Activated CD4-positive, alpha-beta T cell treated with anti-CD3 and anti-CD28 coated beads, Interleukin-2, amount 50 U/mL, for 24 hours (primary cell): ENCODE measurements at regions not wholly inside any gene's neighbourhood (a gene's known extent, or its start where the extent isn't known, plus 50 kb on each side); places are given as distances from the start of the nearest gene placed in this dataset.

Source experiments
- DNase-seq, 2 donors: peaks; one replicate each; pipeline ENCODE4 v3.0.0-alpha.2; 2020; ENCODE audit warnings: low read depth in 1 of 2, low spot score in 1 of 2

DNA sequence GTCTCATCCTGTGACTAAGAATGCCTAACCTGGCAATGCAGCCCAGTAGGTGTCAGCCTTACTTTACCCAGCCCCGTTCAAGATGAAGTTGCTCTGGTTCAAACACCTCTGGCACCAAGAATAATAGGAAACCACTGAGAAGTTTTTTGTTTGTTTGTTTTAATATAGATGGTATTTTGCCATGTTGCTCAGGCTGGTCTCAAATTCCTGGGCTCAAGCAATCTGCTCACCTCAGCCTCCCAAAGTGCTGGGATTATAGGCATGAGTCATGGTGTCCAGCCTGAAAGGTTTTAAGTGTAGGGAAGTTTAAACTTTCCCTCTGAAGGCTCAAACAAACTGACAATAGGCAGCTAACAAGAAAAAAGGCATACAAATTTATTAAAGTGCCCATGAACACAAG, 51.2 kb upstream of the ABCC4 start:
- DNase-seq: no peak

- no peak for DNase-seq
Observed at GRCh38 chr13:95354156-95354555, 52.9 kb upstream of the ABCC4 start.

DNA sequence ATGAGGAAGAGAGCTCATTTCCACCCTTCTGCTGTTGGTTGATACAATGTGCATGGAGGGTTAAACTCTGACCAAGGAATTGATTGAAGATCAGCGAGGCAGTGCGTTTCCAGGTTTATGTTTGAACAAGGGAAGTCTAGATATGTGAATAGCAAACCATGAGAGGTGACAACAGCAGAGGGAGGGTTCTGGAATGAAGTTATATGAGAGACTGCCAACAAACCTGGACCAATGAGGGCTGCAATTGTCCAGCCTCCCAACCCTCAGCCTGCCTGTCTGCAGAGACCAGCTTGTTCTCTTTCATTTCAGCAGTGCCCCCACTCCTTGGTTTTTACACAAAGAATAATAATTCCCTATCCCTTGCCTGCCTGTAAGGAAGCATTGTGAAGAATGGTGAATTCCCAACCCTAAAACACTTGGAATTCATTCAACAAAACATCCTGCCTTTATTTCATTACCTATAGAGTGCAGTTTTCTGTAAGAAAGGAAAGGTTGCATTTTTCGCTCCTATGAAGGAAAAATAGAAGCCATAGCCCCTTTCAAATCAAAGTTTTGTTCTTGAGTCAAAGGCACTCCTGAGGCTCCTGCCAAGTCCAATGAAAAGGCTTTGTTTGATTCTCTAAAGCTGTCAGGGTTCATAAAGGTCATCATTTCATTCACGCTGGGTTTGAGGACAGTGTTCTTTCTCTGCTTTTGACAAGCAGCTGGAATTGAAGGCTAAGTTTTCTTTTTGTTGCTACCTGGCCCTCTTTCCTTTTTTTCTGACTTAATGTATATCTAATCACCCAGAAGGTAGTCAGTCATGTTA, 53.6 kb upstream of the ABCC4 start:
- no peak for DNase-seq

DNA sequence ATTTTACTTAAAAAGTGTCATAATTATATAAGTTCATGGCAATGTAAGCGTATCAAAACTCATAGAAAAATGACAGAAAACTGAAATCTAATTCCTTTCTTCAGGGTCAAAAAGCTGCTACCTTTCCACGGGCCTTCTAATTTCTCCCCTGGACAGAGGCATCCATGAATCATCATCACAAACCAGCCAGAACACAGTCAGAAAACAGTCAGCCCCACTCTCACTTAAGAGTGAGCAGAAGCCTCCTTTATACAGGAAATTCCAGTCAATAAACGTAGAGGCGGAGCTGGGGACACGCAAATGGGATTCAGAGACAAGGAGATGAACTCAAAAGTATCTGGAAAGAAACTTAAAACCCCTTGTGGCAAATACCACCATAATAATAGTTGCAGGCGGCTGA, 54.2 kb upstream of the ABCC4 start:
- no peak for DNase-seq

- no peak for DNase-seq
Observed at GRCh38 chr13:95356916-95357315, 55.7 kb upstream of the ABCC4 start.

DNA sequence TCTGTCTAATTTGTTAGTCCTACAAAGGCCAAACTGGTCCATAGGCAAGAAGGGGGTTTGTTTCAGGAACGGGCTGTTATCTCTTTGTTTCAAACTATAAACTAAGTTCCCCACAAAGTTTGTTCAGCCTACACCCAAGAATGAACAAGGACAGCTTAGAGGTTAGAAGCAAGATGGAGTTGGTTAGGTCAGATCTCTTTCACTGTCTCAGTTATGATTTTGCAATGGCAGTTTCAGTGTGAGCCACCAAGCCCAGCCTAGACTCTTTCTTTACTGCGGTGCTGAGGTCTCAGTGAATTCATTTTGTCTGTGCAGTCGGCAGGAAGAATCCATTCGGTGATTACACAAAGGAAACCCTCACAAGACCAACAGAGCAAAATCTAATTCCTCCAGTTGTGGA, 56.6 kb upstream of the ABCC4 start:
- DNase-seq: no peak

GRCh38 chr13:95360052-95360451, 58.8 kb upstream of the ABCC4 start:
- DNase-seq: no peak

DNA sequence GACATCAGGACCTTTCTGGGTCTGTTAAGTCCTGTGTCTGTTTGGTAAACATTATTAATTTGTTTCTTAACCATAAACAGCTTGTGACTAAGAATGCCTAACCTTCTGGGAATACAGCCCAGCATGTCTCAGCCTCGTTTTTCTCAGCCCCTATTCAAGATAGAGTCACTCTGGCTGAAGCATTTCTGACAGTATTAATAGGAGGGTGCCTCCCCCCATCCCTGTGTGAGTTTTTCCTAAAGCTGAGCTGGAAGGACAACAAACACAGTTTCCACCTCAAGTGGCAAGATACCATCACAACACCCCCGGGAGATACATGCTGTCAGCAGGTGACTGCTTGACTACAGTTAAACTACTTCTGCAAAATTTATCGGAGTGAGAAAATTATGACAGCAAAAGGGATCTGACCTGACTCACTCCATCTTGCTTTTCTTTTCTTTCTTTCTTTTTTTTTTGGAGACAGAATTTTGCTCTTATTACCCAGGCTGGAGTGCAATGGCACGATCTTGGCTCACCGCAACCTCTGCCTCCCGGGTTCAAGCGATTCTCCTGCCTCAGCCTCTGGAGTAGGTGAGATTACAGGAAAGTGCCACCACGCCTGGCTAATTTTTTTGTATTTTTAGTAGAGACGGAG, 59.3 kb upstream of the ABCC4 start:
- no peak for DNase-seq

DNA sequence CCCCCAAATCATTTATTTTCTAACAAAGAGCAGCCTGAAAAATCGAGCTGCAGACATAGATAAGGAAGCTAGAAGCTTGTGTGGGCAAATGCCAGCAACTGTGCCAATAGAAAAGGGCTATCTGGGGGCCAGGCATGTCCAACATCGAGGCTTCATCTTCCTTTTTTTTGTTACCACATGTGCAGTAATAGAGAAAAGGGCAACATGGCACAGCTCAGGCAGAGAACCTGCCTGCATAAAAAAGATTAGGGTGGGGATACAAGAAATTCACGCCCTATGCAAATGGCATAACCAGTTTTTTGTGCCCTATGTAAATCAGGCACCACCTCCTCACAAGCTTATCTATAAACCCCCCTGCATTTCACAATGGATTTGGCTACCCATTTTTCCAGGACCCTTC, 60.4 kb upstream of the ABCC4 start:
- no peak for DNase-seq

GRCh38 chr13:95362666-95363065, 61.4 kb upstream of the ABCC4 start:
- no peak for DNase-seq

GRCh38 chr13:95367309-95367843, 66.1 kb upstream of the ABCC4 start:
- no peak for DNase-seq

DNA sequence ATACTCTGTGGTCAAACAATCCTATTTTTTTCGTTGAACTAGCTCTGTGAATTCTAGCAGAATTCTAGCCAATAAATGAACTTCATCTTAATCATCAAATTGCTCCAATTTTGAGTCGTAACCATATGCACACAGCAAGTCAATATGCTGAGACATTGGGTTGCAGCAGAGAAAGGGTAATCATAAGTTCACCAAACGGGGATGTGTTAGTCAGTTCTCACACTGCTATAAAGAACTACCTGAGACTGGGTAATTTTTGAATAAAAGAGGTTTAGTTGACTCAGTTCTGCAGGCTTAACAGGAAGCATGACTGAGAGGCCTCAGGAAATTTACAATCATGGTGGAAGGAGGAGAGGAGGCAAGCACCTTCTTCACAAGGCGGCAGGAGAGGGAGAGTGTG, 67.7 kb upstream of the ABCC4 start:
- no peak for DNase-seq

DNA sequence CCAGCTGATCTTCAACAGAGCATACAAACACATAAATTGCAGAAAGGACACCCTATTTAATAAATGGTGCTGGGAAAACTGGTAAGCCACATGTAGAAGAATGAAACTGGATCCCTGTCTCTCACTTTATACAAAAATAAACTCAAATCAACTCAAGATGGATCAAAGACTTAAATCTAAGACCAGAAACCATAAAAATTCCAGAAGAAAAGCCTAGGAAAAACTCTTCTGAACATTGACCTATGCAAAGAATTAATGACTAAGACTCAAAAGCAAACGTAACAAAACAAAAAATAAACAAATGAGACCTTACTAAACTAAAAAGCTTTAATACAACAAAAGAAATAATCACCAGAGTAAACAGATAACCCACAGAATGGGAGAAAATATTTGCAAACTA, 74.5 kb upstream of the ABCC4 start:
- no peak for DNase-seq

- DNase-seq: no peak
Observed at GRCh38 chr13:95378603-95379002, 77.4 kb upstream of the ABCC4 start.

DNA sequence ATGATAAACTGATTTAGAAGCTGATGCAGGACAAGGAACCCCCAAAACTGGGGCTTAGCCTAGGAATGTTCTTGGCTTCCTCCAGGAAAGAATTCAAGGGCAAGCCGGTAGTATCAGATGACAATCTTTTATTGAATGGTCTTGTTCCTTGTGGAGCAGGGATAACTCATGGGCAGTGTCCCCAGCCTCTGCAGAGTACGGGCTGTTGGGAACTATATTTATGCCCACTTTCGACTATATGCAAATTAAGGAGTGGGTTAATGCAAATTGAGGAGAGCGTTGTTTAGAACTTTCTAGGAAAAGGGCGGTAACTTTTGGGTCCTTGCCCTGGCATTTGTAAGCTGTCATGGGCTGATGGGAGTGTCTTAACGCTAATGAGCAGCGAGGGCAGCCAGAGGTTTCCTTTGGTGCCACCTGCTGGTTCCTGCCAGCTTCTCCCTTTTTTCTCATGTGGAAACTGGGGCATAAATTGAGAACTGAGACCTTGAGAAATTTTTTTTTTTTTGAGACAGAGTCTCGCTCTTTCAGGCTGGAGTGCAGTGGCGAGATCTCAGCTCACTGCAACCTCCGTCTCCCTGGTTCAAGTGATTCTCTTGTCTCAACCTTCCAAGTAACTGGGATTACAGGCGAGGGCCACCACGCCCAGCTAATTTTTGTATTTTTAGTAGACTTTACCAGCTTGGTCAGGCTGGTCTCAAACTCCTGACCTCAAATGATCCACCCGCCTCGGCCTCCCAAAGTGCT, 79.4 kb upstream of the ABCC4 start:
- peak; percentile 37 to 62 for DNase-seq

- DNase-seq: no peak
Observed at GRCh38 chr13:95381212-95381527, 79.9 kb upstream of the ABCC4 start.

- no peak for DNase-seq
Observed at GRCh38 chr13:95382411-95382810, 81.2 kb upstream of the ABCC4 start.

DNA sequence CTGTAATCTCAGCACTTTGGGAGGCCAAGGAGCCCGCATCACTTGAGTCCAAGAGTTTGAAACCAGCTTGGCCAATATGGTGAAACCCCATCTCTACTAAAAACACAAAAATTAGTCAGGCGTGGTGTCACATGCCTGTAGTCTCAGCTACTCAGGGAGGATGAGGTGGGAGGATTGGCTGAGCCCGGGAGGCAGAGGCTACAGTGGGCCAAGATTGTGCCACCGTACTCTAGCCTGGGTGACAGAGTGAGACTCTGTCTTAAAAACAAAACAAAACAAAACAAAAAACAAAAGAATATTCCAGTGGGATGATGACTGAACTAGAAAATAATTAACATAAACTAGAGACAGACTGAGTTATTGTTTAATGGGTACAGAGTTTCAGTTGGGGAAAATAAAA, 81.7 kb upstream of the ABCC4 start:
- DNase-seq: no peak

- no peak for DNase-seq
Observed at GRCh38 chr13:95385373-95385772, 84.1 kb upstream of the ABCC4 start.

- DNase-seq: no peak
Observed at GRCh38 chr13:95385798-95386197, 84.5 kb upstream of the ABCC4 start.

DNA sequence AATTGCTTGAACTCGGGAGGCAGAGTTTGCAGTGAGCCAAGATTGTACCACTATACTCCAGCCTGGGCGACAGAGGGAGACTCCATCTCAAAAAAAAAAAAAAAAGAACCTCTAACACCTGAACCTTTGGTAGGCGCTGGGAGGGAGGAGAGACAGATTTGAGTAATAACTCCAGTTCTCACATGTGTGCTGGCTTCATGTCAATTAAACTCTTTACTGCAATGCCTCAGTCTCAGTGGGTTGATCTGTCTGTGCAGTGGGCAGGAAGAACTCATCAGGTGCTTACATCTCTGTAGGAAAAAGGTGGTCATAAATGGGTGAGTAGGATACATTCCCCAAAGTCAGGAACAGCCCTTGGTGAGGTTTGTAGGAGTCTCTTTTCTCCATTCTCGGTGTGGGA, 85.1 kb upstream of the ABCC4 start:
- no peak for DNase-seq

DNA sequence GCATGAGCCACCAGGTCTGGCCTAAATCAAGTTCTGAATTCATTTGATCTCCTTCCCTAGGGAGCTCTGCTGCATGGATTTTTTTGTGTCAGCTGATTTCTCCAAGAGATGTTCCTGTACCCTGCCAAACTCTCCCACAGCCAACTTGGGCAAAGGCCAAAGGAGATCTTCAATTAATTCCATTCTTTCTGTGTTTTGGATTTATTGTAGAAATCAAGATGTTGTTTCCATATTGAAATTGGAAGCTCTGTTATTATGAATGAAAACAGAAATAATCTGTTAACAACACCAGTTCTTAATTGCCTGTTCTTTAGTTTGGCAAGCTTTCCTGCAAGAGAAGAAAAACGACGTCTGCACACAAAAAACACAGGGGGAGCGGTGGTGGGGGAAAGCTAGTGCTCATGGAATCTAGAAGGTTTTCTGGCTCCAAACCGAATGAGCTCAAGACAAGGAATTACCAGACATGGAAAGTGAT, 86.5 kb upstream of the ABCC4 start:
- DNase-seq: no peak
